ENCODE measurements at regions not wholly inside any gene's neighbourhood (a gene's known extent, or its start where the extent isn't known, plus 50 kb on each side); places are given as distances from the start of the nearest gene placed in this dataset.

GRCh38 chr1:17958704-17959103 lies 148.9 kb upstream of the IGSF21 start:
- Histone ChIP-seq H3K56ac (ENCODE audit: low read length) (peak overlapping the region; percentile 15), H2AK5ac (ENCODE audit: low read length) (no peak overlapping the region), H2BK15ac (replicated peaks; ENCODE audit: low read depth) (peak overlapping the region; percentile 39), H3K36me3 (ENCODE audit: control insufficient read depth, insufficient read depth, low read length) (no peaks in the 10 kb centered on the region), H3K27me3 (ENCODE audit: insufficient read depth, low read length, poor library complexity) (no peaks in the 10 kb centered on the region), H3K4me2 (ENCODE audit: low read length) (no peak overlapping the region), H3K4me3 (ENCODE audit: low read length) (no peak overlapping the region), H3K27ac (ENCODE audit: low read depth, low read length) (no peak overlapping the region), H4K5ac (ENCODE audit: low read length) (no peak overlapping the region), H3K4ac (ENCODE audit: low read depth, low read length) (no peak overlapping the region), H2BK5ac (ENCODE audit: low read length) (no peak overlapping the region), H2BK120ac (ENCODE audit: low read depth, low read length) (no peak overlapping the region), H4K8ac (ENCODE audit: low read depth, low read length) (no peak overlapping the region), H3K23ac (ENCODE audit: low read length) (no peak overlapping the region), H3K79me1 (ENCODE audit: low read length) (no peaks in the 10 kb centered on the region), H3K79me2 (ENCODE audit: control insufficient read depth, insufficient read depth, low read length) (no peaks in the 10 kb centered on the region), H3K9ac (ENCODE audit: low read length) (no peak overlapping the region), H3K18ac (ENCODE audit: low read length) (no peak overlapping the region), H3K4me1 (ENCODE audit: control insufficient read depth, low read depth, low read length) (peaks cover 16% of the 10 kb centered on the region)
- peak; percentile 31 for DNase-seq
- no CpG with 5 or more reads among the region's 1 CpG for WGBS (ENCODE audit: extremely low coverage, insufficient coverage, low lambda C conversion rate)

DNA sequence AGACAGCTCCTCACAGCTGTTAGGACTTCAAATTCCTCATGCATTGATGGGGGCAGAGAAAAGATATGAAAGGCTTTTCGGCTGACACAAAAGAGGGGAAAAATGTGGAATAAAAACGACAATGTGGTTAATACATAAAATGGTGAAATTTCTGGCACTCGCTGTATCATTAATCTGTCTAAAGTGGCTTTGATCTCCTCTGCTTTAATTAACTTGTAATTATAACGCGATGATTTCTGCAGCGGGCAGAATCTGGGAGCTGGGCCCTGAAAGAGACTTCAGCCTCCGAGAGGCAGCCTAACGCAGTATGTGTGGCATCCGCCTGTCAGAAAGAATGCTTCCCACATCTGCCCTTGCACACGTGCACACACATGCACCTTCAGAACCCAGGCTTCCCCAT lies 144.1 kb upstream of the IGSF21 start:
- no peak overlapping the region for H3K9ac ChIP-seq (ENCODE audit: low read length)
- H3K27me3 ChIP-seq (ENCODE audit: insufficient read depth, low read length, poor library complexity), result no peaks in the 10 kb centered on the region
- H4K8ac ChIP-seq (ENCODE audit: low read depth, low read length), result no peak overlapping the region
- H2BK5ac ChIP-seq (ENCODE audit: low read length), result no peak overlapping the region
- peaks cover 9% of the 10 kb centered on the region for H3K4me1 ChIP-seq (ENCODE audit: control insufficient read depth, low read depth, low read length)
- no peak overlapping the region for H4K5ac ChIP-seq (ENCODE audit: low read length)
- H2AK5ac ChIP-seq (ENCODE audit: low read length), result no peak overlapping the region
- H2BK120ac ChIP-seq (ENCODE audit: low read depth, low read length), result no peak overlapping the region
- no CpG with 5 or more reads among the region's 10 CpGs for WGBS (ENCODE audit: extremely low coverage, insufficient coverage, low lambda C conversion rate)
- no peak overlapping the region for H3K4me2 ChIP-seq (ENCODE audit: low read length)
- H2BK15ac ChIP-seq (replicated peaks; ENCODE audit: low read depth), result no peak overlapping the region
- no peaks in the 10 kb centered on the region for H3K79me1 ChIP-seq (ENCODE audit: low read length)
- H3K4ac ChIP-seq (ENCODE audit: low read depth, low read length), result no peak overlapping the region
- DNase-seq, result no peak
- no peak overlapping the region for H3K56ac ChIP-seq (ENCODE audit: low read length)
- no peak overlapping the region for H3K4me3 ChIP-seq (ENCODE audit: low read length)
- no peak overlapping the region for H3K27ac ChIP-seq (ENCODE audit: low read depth, low read length)
- no peaks in the 10 kb centered on the region for H3K36me3 ChIP-seq (ENCODE audit: control insufficient read depth, insufficient read depth, low read length)
- no peaks in the 10 kb centered on the region for H3K79me2 ChIP-seq (ENCODE audit: control insufficient read depth, insufficient read depth, low read length)
- H3K23ac ChIP-seq (ENCODE audit: low read length), result no peak overlapping the region
- H3K18ac ChIP-seq (ENCODE audit: low read length), result no peak overlapping the region

- Histone ChIP-seq H2BK5ac (ENCODE audit: low read length) (no peak overlapping the region), H3K79me2 (ENCODE audit: control insufficient read depth, insufficient read depth, low read length) (no peaks in the 10 kb centered on the region), H2AK5ac (ENCODE audit: low read length) (no peak overlapping the region), H3K9ac (ENCODE audit: low read length) (no peak overlapping the region), H3K4me2 (ENCODE audit: low read length) (no peak overlapping the region), H3K79me1 (ENCODE audit: low read length) (no peaks in the 10 kb centered on the region), H4K5ac (ENCODE audit: low read length) (no peak overlapping the region), H3K27me3 (ENCODE audit: insufficient read depth, low read length, poor library complexity) (no peaks in the 10 kb centered on the region), H4K8ac (ENCODE audit: low read depth, low read length) (no peak overlapping the region), H3K27ac (ENCODE audit: low read depth, low read length) (no peak overlapping the region), H3K4me3 (ENCODE audit: low read length) (no peak overlapping the region), H3K4ac (ENCODE audit: low read depth, low read length) (no peak overlapping the region), H3K18ac (ENCODE audit: low read length) (no peak overlapping the region), H2BK120ac (ENCODE audit: low read depth, low read length) (no peak overlapping the region), H3K23ac (ENCODE audit: low read length) (no peak overlapping the region), H3K36me3 (ENCODE audit: control insufficient read depth, insufficient read depth, low read length) (no peaks in the 10 kb centered on the region), H3K4me1 (ENCODE audit: control insufficient read depth, low read depth, low read length) (no peaks in the 10 kb centered on the region), H3K56ac (ENCODE audit: low read length) (no peak overlapping the region), H2BK15ac (replicated peaks; ENCODE audit: low read depth) (no peak overlapping the region)
- WGBS (ENCODE audit: extremely low coverage, insufficient coverage, low lambda C conversion rate), result no CpG with 5 or more reads among the region's 5 CpGs
- DNase-seq, result no peak
These were observed 142.0 kb upstream of the IGSF21 start for GRCh38 chr1:17965515-17966100.

DNA sequence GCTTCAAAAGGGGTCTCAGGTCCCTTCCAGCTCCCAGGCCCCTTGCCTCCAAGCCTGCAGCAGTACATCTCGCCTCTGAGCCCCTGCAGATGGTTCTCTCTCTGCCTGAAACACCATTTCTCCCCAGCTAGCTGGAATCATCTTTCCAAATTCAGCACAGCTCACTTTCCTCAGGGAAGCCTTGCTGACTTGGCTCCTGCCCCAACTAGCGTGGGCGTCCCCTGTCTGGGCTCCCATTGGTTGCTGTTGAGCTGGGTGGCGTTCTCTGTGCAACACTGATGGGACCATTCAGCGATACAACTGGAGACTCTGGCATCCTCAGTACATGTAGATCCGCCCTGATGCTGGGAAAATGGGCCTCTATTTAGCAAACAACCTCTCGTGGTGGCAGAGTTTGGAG lies 141.3 kb upstream of the IGSF21 start:
- Histone ChIP-seq H3K4me2 (ENCODE audit: low read length) (no peak overlapping the region), H3K79me2 (ENCODE audit: control insufficient read depth, insufficient read depth, low read length) (no peaks in the 10 kb centered on the region), H3K27me3 (ENCODE audit: insufficient read depth, low read length, poor library complexity) (no peaks in the 10 kb centered on the region), H4K5ac (ENCODE audit: low read length) (no peak overlapping the region), H3K9ac (ENCODE audit: low read length) (no peak overlapping the region), H3K36me3 (ENCODE audit: control insufficient read depth, insufficient read depth, low read length) (no peaks in the 10 kb centered on the region), H3K4me3 (ENCODE audit: low read length) (no peak overlapping the region), H2BK5ac (ENCODE audit: low read length) (no peak overlapping the region), H4K8ac (ENCODE audit: low read depth, low read length) (no peak overlapping the region), H3K79me1 (ENCODE audit: low read length) (no peaks in the 10 kb centered on the region), H3K4ac (ENCODE audit: low read depth, low read length) (no peak overlapping the region), H3K18ac (ENCODE audit: low read length) (no peak overlapping the region), H3K27ac (ENCODE audit: low read depth, low read length) (no peak overlapping the region), H3K4me1 (ENCODE audit: control insufficient read depth, low read depth, low read length) (no peaks in the 10 kb centered on the region), H2AK5ac (ENCODE audit: low read length) (no peak overlapping the region), H3K56ac (ENCODE audit: low read length) (no peak overlapping the region), H2BK15ac (replicated peaks; ENCODE audit: low read depth) (no peak overlapping the region), H2BK120ac (ENCODE audit: low read depth, low read length) (no peak overlapping the region), H3K23ac (ENCODE audit: low read length) (no peak overlapping the region)
- WGBS (ENCODE audit: extremely low coverage, insufficient coverage, low lambda C conversion rate), result no CpG with 5 or more reads among the region's 7 CpGs
- DNase-seq, result no peak

- Histone ChIP-seq H2BK120ac (ENCODE audit: low read depth, low read length) (no peak overlapping the region), H3K27me3 (ENCODE audit: insufficient read depth, low read length, poor library complexity) (no peaks in the 10 kb centered on the region), H2AK5ac (ENCODE audit: low read length) (no peak overlapping the region), H3K4ac (ENCODE audit: low read depth, low read length) (no peak overlapping the region), H2BK15ac (replicated peaks; ENCODE audit: low read depth) (no peak overlapping the region), H4K5ac (ENCODE audit: low read length) (no peak overlapping the region), H2BK5ac (ENCODE audit: low read length) (no peak overlapping the region), H3K4me2 (ENCODE audit: low read length) (no peak overlapping the region), H3K79me1 (ENCODE audit: low read length) (no peaks in the 10 kb centered on the region), H3K36me3 (ENCODE audit: control insufficient read depth, insufficient read depth, low read length) (no peaks in the 10 kb centered on the region), H3K27ac (ENCODE audit: low read depth, low read length) (no peak overlapping the region), H3K4me1 (ENCODE audit: control insufficient read depth, low read depth, low read length) (no peaks in the 10 kb centered on the region), H3K4me3 (ENCODE audit: low read length) (no peak overlapping the region), H4K8ac (ENCODE audit: low read depth, low read length) (no peak overlapping the region), H3K56ac (ENCODE audit: low read length) (no peak overlapping the region), H3K23ac (ENCODE audit: low read length) (no peak overlapping the region), H3K79me2 (ENCODE audit: control insufficient read depth, insufficient read depth, low read length) (no peaks in the 10 kb centered on the region), H3K9ac (ENCODE audit: low read length) (no peak overlapping the region), H3K18ac (ENCODE audit: low read length) (no peak overlapping the region)
- no peak for DNase-seq
- no CpG with 5 or more reads among the region's 2 CpGs for WGBS (ENCODE audit: extremely low coverage, insufficient coverage, low lambda C conversion rate)
These were observed 139.9 kb upstream of the IGSF21 start for GRCh38 chr1:17967623-17968255.

DNA sequence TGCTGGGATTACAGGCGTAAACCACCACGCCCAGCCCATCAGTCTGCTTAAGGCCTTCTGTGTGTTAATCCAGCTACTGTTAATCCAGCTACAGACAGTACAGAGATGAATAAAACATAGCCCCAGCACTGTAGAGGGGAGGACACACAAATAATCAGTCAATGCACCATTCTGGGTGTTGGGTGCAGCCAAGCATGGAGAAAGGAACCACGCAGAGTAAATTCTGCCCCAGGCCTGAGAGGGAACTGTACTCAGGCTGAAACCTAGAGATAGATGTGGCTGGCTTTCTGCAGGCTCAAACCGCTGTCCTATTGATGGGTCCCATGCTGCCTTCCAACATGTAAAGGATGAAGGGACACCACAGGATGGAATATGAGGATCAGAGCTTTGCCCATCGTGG lies 136.8 kb upstream of the IGSF21 start:
- no peak overlapping the region for H3K4me2 ChIP-seq (ENCODE audit: low read length)
- no peak overlapping the region for H3K9ac ChIP-seq (ENCODE audit: low read length)
- no peak overlapping the region for H3K4me3 ChIP-seq (ENCODE audit: low read length)
- H3K56ac ChIP-seq (ENCODE audit: low read length), result no peak overlapping the region
- no peak overlapping the region for H4K8ac ChIP-seq (ENCODE audit: low read depth, low read length)
- H3K27me3 ChIP-seq (ENCODE audit: insufficient read depth, low read length, poor library complexity), result no peaks in the 10 kb centered on the region
- H2AK5ac ChIP-seq (ENCODE audit: low read length), result no peak overlapping the region
- H3K23ac ChIP-seq (ENCODE audit: low read length), result no peak overlapping the region
- no peak for DNase-seq
- WGBS (ENCODE audit: extremely low coverage, insufficient coverage, low lambda C conversion rate), result no CpG with 5 or more reads among the region's 5 CpGs
- no peaks in the 10 kb centered on the region for H3K4me1 ChIP-seq (ENCODE audit: control insufficient read depth, low read depth, low read length)
- H3K18ac ChIP-seq (ENCODE audit: low read length), result no peak overlapping the region
- H3K4ac ChIP-seq (ENCODE audit: low read depth, low read length), result no peak overlapping the region
- H3K79me1 ChIP-seq (ENCODE audit: low read length), result no peaks in the 10 kb centered on the region
- H3K79me2 ChIP-seq (ENCODE audit: control insufficient read depth, insufficient read depth, low read length), result no peaks in the 10 kb centered on the region
- H2BK120ac ChIP-seq (ENCODE audit: low read depth, low read length), result no peak overlapping the region
- H3K36me3 ChIP-seq (ENCODE audit: control insufficient read depth, insufficient read depth, low read length), result no peaks in the 10 kb centered on the region
- H4K5ac ChIP-seq (ENCODE audit: low read length), result no peak overlapping the region
- H3K27ac ChIP-seq (ENCODE audit: low read depth, low read length), result no peak overlapping the region
- no peak overlapping the region for H2BK15ac ChIP-seq (replicated peaks; ENCODE audit: low read depth)
- H2BK5ac ChIP-seq (ENCODE audit: low read length), result no peak overlapping the region
